Spleen (tissue), 7 donors: ENCODE measurements at regions not wholly inside any gene's neighbourhood (a gene's known extent, or its start where the extent isn't known, plus 50 kb on each side); places are given as distances from the start of the nearest gene placed in this dataset.
"Not testable (repeated sequence)": the region's sequence is repeated elsewhere in the genome, so short reads cannot be mapped to it uniquely, and the experiment has no call there.

Experiments
- POLR2A ChIP-seq, 3 donors: fragments of 450-650 bp; IDR thresholded peaks; one replicate each; pipeline ENCODE4 v1.5.1; 2017; ENCODE audit warnings: antibody characterized with exemption in 3 of 3, mild to moderate bottlenecking in 1 of 3
- TF ChIP-seq, protein P1 (sequence below), 11 experiments: fragments of 200-600 bp in 7 of 11; fragments of 450-650 bp in 4 of 11; sonication (generic) in 4 of 11; IDR thresholded peaks in 8 of 11; conservative IDR thresholded peaks in 3 of 11; 1 replicate in 7 of 11; 2 replicates in 4 of 11; pipeline versions ENCODE4 v1.4.0 to v1.8.0; 2016 to 2021; ENCODE audit warnings: antibody characterized with exemption in 11 of 11, inconsistent platforms in 4 of 11, mild to moderate bottlenecking in 1 of 11
- donor health status: DM: no; HTN: no; CAD: no; lungs with moderate emphysema.
- donor health status: DM: no; HTN: no; CAD: no.
- donor health status: DM: no; HTN: no; CAD: no.

DNA sequence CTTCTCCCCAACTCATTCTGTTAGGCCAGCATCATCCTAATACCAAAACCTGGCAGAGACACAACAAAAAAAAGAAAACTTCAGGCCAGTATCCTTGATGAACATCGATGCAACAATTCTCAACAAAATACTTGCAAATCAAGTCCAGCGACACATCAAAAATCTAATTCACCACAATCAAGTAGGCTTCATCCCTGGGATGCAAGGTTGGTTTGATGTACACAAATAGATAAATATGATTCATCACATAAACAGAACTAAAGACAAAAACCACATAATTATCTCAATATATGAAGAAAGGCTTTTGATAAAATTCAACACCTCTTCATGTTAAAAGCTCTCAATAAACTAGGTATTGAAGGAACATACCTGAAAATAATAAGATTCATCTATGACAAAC lies 184.1 kb downstream of the SLC38A4 start:
- TF ChIP-seq, protein P1, sequence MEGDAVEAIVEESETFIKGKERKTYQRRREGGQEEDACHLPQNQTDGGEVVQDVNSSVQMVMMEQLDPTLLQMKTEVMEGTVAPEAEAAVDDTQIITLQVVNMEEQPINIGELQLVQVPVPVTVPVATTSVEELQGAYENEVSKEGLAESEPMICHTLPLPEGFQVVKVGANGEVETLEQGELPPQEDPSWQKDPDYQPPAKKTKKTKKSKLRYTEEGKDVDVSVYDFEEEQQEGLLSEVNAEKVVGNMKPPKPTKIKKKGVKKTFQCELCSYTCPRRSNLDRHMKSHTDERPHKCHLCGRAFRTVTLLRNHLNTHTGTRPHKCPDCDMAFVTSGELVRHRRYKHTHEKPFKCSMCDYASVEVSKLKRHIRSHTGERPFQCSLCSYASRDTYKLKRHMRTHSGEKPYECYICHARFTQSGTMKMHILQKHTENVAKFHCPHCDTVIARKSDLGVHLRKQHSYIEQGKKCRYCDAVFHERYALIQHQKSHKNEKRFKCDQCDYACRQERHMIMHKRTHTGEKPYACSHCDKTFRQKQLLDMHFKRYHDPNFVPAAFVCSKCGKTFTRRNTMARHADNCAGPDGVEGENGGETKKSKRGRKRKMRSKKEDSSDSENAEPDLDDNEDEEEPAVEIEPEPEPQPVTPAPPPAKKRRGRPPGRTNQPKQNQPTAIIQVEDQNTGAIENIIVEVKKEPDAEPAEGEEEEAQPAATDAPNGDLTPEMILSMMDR (IDR thresholded peaks at IDR 0.05 in 8 of 11, conservative IDR thresholded peaks at IDR 0.05 in 3 of 11): not testable (repeated sequence)
- TF ChIP-seq POLR2A (IDR thresholded peaks at IDR 0.05): not testable (repeated sequence)
